ENCODE measurements at regions not wholly inside any gene's neighbourhood (a gene's known extent, or its start where the extent isn't known, plus 50 kb on each side); places are given as distances from the start of the nearest gene placed in this dataset.
"Not testable (repeated sequence)": the region's sequence is repeated elsewhere in the genome, so short reads cannot be mapped to it uniquely, and the experiment has no call there.

DNA sequence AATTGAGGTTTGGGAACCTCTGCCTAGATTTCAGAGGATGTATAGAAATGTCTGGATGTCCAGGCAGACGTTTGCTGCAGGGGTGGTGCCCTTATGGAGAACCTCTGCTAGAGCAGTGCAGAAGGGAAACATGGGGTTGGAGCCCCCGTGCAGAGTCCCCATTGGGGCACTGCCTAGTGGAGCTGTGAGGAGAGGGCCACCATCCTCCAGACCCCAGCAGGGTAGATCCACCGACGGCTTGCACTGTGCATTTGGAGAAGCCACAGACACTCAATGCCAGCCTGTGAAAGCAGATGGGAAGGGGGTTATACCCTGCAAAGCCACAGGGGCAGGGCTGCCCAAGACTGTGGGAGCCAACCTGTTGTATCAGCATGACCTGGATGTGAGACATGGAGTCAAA is 354.6 kb downstream of the ZNF326 start:
- H2AFZ ChIP-seq, result no peak overlapping the region

DNA sequence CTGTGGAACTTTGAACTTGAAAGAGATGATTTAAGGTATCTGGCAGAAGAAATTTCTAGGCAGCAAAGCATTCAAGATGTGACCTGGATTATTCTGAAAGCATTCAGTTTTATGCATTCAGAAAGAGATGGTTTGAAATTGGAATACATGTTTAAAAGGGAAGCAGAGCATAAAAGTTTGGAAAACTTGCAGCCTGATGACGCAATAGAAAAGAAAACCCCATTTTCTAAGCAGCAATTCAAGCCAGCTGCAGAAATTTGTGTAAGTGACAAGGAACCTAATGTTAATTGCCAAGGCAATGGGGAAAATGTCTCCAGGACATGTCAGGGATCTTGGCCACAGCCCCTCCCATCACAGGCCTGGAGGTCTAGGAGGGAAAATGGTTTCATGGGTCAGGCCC is 354.0 kb downstream of the ZNF326 start:
- no peak overlapping the region for H3K27ac ChIP-seq
- H3K4me1 ChIP-seq (ENCODE audit: insufficient read depth), result no peaks in the 10 kb centered on the region
- H3K4me3 ChIP-seq, result no peak overlapping the region
- H3K79me2 ChIP-seq, result no peaks in the 10 kb centered on the region
- no peaks in the 10 kb centered on the region for H3K36me3 ChIP-seq (replicated peaks; ENCODE audit: insufficient read depth, low read depth)
- H4K20me1 ChIP-seq (ENCODE audit: insufficient read depth, poor library complexity, severe bottlenecking), result no peaks in the 10 kb centered on the region
- H3K4me2 ChIP-seq, result no peak overlapping the region
- no peaks in the 10 kb centered on the region for H3K27me3 ChIP-seq
- H3K9me3 ChIP-seq (ENCODE audit: low read depth), result no peaks in the 10 kb centered on the region
- no peaks in the 10 kb centered on the region for H3K9me2 ChIP-seq (replicated peaks; ENCODE audit: insufficient read depth)
- 100% methylated on average over 1 of the region's 1 CpG for WGBS (ENCODE audit: low lambda C conversion rate, missing lambda C conversion rate)
- TF ChIP-seq, protein P1, sequence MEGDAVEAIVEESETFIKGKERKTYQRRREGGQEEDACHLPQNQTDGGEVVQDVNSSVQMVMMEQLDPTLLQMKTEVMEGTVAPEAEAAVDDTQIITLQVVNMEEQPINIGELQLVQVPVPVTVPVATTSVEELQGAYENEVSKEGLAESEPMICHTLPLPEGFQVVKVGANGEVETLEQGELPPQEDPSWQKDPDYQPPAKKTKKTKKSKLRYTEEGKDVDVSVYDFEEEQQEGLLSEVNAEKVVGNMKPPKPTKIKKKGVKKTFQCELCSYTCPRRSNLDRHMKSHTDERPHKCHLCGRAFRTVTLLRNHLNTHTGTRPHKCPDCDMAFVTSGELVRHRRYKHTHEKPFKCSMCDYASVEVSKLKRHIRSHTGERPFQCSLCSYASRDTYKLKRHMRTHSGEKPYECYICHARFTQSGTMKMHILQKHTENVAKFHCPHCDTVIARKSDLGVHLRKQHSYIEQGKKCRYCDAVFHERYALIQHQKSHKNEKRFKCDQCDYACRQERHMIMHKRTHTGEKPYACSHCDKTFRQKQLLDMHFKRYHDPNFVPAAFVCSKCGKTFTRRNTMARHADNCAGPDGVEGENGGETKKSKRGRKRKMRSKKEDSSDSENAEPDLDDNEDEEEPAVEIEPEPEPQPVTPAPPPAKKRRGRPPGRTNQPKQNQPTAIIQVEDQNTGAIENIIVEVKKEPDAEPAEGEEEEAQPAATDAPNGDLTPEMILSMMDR (IDR thresholded peaks at IDR 0.05; ENCODE audit: poor library complexity), result no peak
- no peak for TF ChIP-seq EZH2 (IDR thresholded peaks at IDR 0.05; ENCODE audit: borderline replicate concordance)
- TF ChIP-seq EZH2phosphoT487 (IDR thresholded peaks at IDR 0.05; ENCODE audit: low read depth, severe bottlenecking, unreplicated experiment), result no peak
- DNase-seq (ENCODE audit: low spot score), result no peak
- no peak overlapping the region for H2AFZ ChIP-seq

More for the DNA sequence above, 354.6 kb downstream of the ZNF326 start:
- H4K20me1 ChIP-seq (ENCODE audit: insufficient read depth, poor library complexity, severe bottlenecking), result no peaks in the 10 kb centered on the region
- no peaks in the 10 kb centered on the region for H3K27me3 ChIP-seq
- WGBS (ENCODE audit: low lambda C conversion rate, missing lambda C conversion rate), result 91% methylated on average over 4 of the region's 4 CpGs
- DNase-seq (ENCODE audit: low spot score), result no peak
- no peak overlapping the region for H3K27ac ChIP-seq
- H3K36me3 ChIP-seq (replicated peaks; ENCODE audit: insufficient read depth, low read depth), result no peaks in the 10 kb centered on the region
- no peaks in the 10 kb centered on the region for H3K9me3 ChIP-seq (ENCODE audit: low read depth)
- H3K79me2 ChIP-seq, result no peaks in the 10 kb centered on the region
- TF ChIP-seq EZH2 (IDR thresholded peaks at IDR 0.05; ENCODE audit: borderline replicate concordance) (no peak), EZH2phosphoT487 (IDR thresholded peaks at IDR 0.05; ENCODE audit: low read depth, severe bottlenecking, unreplicated experiment) (no peak)
- TF ChIP-seq, protein P1 (IDR thresholded peaks at IDR 0.05; ENCODE audit: poor library complexity), result no peak
- no peaks in the 10 kb centered on the region for H3K9me2 ChIP-seq (replicated peaks; ENCODE audit: insufficient read depth)
- no peak overlapping the region for H3K4me2 ChIP-seq
- no peak overlapping the region for H3K4me3 ChIP-seq
- H3K4me1 ChIP-seq (ENCODE audit: insufficient read depth), result no peaks in the 10 kb centered on the region

DNA sequence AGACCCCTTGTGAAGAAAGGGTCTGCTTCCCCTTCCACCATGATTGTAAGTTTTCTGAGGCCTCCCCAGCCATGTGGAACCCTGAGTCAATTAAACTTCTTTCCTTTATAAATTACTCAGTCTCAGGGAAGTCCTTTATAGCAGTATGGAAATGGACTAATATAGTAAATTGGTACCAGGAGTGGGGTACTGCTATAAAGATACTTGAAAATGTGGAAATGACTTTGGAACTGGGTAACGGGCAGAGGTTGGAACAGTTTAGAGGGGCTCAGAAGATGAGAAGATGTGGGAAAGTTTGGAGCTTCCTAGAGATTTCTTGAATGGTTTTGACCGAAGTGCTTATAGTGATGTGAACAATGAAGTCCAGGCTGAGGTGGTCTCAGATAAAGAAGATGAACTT is 353.5 kb downstream of the ZNF326 start:
- not testable (repeated sequence) for H3K4me1 ChIP-seq (ENCODE audit: insufficient read depth); H3K9me3 ChIP-seq (ENCODE audit: low read depth); H2AFZ ChIP-seq; H3K36me3 ChIP-seq (replicated peaks; ENCODE audit: insufficient read depth, low read depth); H4K20me1 ChIP-seq (ENCODE audit: insufficient read depth, poor library complexity, severe bottlenecking); H3K27me3 ChIP-seq; H3K79me2 ChIP-seq; H3K27ac ChIP-seq; H3K4me3 ChIP-seq; H3K4me2 ChIP-seq; H3K9me2 ChIP-seq (replicated peaks; ENCODE audit: insufficient read depth); DNase-seq (ENCODE audit: low spot score)
- 87% methylated on average over 2 of the region's 2 CpGs for WGBS (ENCODE audit: low lambda C conversion rate, missing lambda C conversion rate)

DNA sequence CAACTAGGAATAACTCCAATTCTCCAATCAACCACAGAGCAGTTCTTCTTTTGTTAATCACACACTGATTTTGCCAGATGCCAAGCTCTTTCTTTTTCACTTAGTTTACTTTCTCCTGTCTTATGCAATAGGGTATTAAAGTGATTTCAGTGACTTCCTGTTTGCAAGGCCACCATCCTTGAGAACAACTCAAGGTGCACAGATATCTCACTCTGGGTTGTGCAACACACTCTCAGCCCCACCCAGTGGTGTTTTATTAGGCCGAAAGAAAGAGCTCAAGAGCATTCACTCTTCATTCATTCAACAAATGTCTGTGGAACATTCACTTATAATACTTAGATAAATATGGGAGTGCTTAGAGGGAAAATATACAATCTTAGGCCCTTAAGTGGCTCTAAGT is 352.5 kb downstream of the ZNF326 start:
- Histone ChIP-seq H3K4me1 (ENCODE audit: insufficient read depth) (no peaks in the 10 kb centered on the region), H4K20me1 (ENCODE audit: insufficient read depth, poor library complexity, severe bottlenecking) (no peaks in the 10 kb centered on the region), H3K9me2 (replicated peaks; ENCODE audit: insufficient read depth) (no peaks in the 10 kb centered on the region), H3K27me3 (no peaks in the 10 kb centered on the region), H3K27ac (no peak overlapping the region), H3K79me2 (no peaks in the 10 kb centered on the region), H2AFZ (no peak overlapping the region), H3K36me3 (replicated peaks; ENCODE audit: insufficient read depth, low read depth) (no peaks in the 10 kb centered on the region), H3K4me3 (no peak overlapping the region), H3K4me2 (no peak overlapping the region), H3K9me3 (ENCODE audit: low read depth) (no peaks in the 10 kb centered on the region)
- 78% methylated on average over 1 of the region's 1 CpG for WGBS (ENCODE audit: low lambda C conversion rate, missing lambda C conversion rate)
- DNase-seq (ENCODE audit: low spot score), result peak; percentile 49
- TF ChIP-seq, protein P1 (IDR thresholded peaks at IDR 0.05; ENCODE audit: poor library complexity), result no peak
- TF ChIP-seq EZH2phosphoT487 (IDR thresholded peaks at IDR 0.05; ENCODE audit: low read depth, severe bottlenecking, unreplicated experiment) (no peak), EZH2 (IDR thresholded peaks at IDR 0.05; ENCODE audit: borderline replicate concordance) (no peak)
